Thyroid gland (tissue), 4 donors: ENCODE measurements at regions not wholly inside any gene's neighbourhood (a gene's known extent, or its start where the extent isn't known, plus 50 kb on each side); places are given as distances from the start of the nearest gene placed in this dataset.

ENCODE experiments used
- DNase-seq, 2 donors: peaks; one replicate each; pipeline ENCODE4 v3.0.0-alpha.2; 2019
- H3K27ac ChIP-seq, 3 donors: fragments of 200-600 bp; sonication (generic); 1 replicate in 2 of 3; 2 replicates in 1 of 3; pipeline ENCODE4 v1.5.1; 2016 to 2019; ENCODE audit warnings: mild to moderate bottlenecking in 1 of 3, moderate library complexity in 1 of 3
- H3K27me3 ChIP-seq: fragments of 200-600 bp; sonication (generic); one replicate; pipeline ENCODE4 v1.5.1; 2019
- H3K36me3 ChIP-seq, 2 donors: fragments of 200-600 bp; sonication (generic); one replicate each; pipeline ENCODE4 v1.5.1; 2016 to 2019
- H3K4me1 ChIP-seq, 2 donors: fragments of 200-600 bp; sonication (generic); one replicate each; pipeline ENCODE4 v1.5.1; 2017 to 2019
- H3K4me3 ChIP-seq, 3 donors: fragments of 200-600 bp; sonication (generic); replicated peaks in 1 of 3; 1 replicate in 2 of 3; 2 replicates in 1 of 3; pipeline ENCODE4 v1.5.1; 2016; ENCODE audit warnings: mild to moderate bottlenecking in 1 of 3
- H3K9me3 ChIP-seq: fragments of 200-600 bp; sonication (generic); one replicate; pipeline ENCODE4 v1.5.1; 2017
- POLR2A ChIP-seq, 2 donors: fragments of 450-650 bp; IDR thresholded peaks; one replicate each; pipeline ENCODE4 v1.6.1; 2017; ENCODE audit warnings: antibody characterized with exemption in 2 of 2, mild to moderate bottlenecking in 2 of 2, moderate library complexity in 1 of 2
- WGBS, 2 donors: methylation state at CpG; one replicate each; pipeline ENCODE4 v1.1.5; 2017; 5-methylcytosine and 5-hydroxymethylcytosine counted together
- intact Hi-C: fragments of 100-400 bp; cut with DNase I; formaldehyde crosslinking; loops from one replicate; pipeline ENCODE4 v1.15.1; 2023
- TF ChIP-seq, protein P1 (sequence below), 6 experiments: fragments of 200-600 bp in 3 of 6; fragments of 450-650 bp in 3 of 6; sonication (generic) in 3 of 6; IDR thresholded peaks; one replicate each; pipeline ENCODE4 v1.5.1; 2016 to 2019; ENCODE audit warnings: antibody characterized with exemption in 6 of 6, mild to moderate bottlenecking in 2 of 6, inconsistent platforms in 1 of 6, moderate library complexity in 1 of 6

DNA sequence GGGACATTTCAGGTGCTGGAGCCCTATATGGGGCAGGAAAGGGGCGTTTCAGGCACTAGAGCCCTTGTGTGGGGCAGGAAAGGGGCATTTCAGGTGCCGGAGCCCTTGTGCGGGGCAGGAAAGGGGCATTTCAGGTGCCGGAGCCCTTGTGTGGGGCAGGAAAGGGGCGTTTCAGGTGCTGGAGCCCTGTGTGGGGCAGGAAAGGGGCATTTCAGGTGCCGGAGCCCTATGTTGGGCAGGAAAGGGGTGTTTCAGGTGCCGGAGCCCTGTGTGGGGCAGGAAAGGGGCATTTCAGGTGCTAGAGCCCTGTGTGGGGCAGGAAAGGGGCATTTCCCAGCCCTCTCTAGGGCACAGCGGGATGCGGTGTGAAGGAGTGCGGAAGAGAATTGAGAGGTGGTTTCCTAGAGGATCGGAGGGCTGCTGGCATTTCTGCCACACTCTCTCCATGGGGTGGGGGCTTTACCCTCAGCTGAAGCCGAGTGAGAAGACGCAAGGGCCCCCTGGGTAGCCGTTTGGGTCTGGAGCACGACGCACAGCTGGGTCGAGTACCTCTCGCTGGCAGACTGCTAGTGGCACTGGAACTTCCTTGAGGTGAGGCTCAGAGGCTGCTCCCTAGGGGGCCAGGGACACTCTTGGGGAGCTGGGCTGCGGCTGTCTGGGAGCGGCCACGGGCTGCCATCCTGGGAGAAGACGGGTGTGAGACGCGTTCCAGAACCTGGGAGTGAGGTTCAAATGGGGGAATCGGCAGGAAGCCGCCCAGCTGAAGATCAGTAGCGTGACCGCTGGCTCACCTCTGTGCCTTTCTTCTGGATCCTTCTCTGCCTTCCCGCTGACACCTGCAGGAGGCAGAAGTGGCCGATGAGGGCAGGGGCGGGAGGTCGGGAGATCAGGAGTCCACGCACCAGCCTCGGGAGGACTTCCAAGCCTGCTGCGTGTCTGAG, 122.6 kb upstream of the IRX4 start:
- H3K4me1 ChIP-seq: peaks cover 0 to 9% of the 10 kb centered on the region in 2 donors
- H3K9me3 ChIP-seq: no peaks in the 10 kb centered on the region
- DNase-seq: no peak
- intact Hi-C loops: no loop called here
- TF ChIP-seq POLR2A (IDR thresholded peaks at IDR 0.05): no peak
- TF ChIP-seq, protein P1, sequence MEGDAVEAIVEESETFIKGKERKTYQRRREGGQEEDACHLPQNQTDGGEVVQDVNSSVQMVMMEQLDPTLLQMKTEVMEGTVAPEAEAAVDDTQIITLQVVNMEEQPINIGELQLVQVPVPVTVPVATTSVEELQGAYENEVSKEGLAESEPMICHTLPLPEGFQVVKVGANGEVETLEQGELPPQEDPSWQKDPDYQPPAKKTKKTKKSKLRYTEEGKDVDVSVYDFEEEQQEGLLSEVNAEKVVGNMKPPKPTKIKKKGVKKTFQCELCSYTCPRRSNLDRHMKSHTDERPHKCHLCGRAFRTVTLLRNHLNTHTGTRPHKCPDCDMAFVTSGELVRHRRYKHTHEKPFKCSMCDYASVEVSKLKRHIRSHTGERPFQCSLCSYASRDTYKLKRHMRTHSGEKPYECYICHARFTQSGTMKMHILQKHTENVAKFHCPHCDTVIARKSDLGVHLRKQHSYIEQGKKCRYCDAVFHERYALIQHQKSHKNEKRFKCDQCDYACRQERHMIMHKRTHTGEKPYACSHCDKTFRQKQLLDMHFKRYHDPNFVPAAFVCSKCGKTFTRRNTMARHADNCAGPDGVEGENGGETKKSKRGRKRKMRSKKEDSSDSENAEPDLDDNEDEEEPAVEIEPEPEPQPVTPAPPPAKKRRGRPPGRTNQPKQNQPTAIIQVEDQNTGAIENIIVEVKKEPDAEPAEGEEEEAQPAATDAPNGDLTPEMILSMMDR (IDR thresholded peaks at IDR 0.05): no peak
- 70 to 74% methylated on average over 27 to 35 of the region's 35 CpGs for WGBS, 2 donors
- no peak overlapping the region for H3K27ac ChIP-seq
- H3K36me3 ChIP-seq: no peaks in the 10 kb centered on the region
- H3K27me3 ChIP-seq: no peaks in the 10 kb centered on the region
- H3K4me3 ChIP-seq: no peak overlapping the region

DNA sequence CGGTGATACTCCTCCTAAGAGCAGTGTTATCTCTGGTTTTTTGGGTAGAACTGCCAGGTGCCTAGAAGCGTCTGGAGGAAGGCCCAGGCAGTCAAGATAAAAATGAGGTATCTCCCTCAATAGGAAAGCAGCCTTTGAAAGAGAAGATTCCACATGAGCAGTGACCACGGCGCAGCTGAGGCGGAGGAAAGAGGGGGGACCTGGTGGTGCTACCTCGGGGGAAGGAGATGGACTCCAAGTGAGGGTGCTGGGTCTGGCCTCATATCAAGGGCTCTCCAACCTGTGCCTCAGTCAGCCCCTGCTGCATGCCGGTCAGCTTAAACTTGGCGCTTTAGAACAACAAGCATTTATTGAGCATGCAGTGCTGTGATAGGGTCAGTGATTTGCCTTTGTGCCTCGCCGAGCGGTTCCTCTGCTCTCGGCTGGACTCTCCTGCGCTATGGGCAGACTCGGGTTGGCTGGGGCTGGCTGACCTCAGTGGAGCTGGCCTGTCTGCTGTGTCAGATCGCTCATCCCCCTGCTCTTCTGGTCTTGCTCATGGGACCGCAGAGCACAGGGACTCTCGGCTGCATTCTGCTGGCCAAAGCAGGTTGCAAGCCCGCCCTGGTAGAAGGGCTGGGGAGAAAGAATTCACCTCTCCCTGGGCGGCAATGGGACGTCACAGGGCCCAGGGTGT, 121.1 kb upstream of the IRX4 start:
- Histone ChIP-seq H3K27ac (no peak overlapping the region), H3K27me3 (no peaks in the 10 kb centered on the region), H3K9me3 (no peaks in the 10 kb centered on the region), H3K36me3 (no peaks in the 10 kb centered on the region), H3K4me3 (no peak overlapping the region), H3K4me1 (peaks cover 0 to 9% of the 10 kb centered on the region in 2 donors)
- no peak for TF ChIP-seq POLR2A (IDR thresholded peaks at IDR 0.05)
- TF ChIP-seq, protein P1 (IDR thresholded peaks at IDR 0.05): no peak
- intact Hi-C loops: no loop called here
- no peak for DNase-seq
- WGBS, 2 donors: 81 to 82% methylated on average over 12 to 14 of the region's 20 CpGs

DNA sequence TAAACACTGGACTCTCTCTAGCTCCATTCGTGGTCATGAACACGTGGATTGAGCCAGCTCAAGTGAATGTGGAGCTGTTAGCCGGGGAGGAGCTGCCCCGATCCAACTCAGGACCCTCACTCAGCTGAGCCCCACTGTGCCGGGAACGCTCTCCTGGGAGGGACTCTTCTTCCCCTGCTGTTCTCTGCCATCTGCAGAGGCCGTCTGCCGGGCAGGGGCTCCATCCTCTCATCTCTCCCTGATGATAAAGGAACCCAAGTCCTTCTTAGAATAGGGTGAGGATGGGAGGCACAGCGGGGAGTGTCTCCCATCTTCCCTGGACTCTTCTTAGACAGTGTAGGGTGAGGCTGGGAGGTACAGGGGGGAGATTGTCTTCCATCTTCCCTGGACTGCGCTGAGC, 120.5 kb upstream of the IRX4 start:
- no peak overlapping the region for H3K27ac ChIP-seq
- no peak for DNase-seq
- H3K27me3 ChIP-seq: no peaks in the 10 kb centered on the region
- peaks cover 0 to 6% of the 10 kb centered on the region in 2 donors for H3K4me1 ChIP-seq
- intact Hi-C loops: no loop called here
- 85 to 91% methylated on average over 10 of the region's 10 CpGs for WGBS, 2 donors
- TF ChIP-seq POLR2A (IDR thresholded peaks at IDR 0.05): no peak
- TF ChIP-seq, protein P1 (IDR thresholded peaks at IDR 0.05): no peak
- H3K4me3 ChIP-seq: no peak overlapping the region
- no peaks in the 10 kb centered on the region for H3K9me3 ChIP-seq
- H3K36me3 ChIP-seq: no peaks in the 10 kb centered on the region

DNA sequence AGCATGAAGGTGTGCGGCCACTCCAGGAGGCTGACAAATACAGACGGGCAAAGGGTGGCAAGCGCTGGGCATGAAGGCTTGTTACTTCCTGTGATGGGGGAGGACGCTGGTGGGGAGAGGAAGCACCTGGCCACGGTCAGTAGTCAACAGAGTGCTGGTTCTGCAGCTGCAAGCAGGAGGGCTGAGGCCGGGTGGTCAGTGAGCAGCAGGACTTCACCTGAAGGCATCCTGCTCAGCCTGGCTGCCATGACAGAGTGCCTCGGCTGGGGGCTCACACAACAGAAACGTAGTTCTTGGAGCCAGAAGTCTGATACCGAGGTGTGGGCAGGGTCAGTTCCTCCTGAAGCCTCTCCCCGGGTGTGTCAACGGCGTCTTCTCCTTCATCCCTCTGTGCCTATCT, 118.6 kb upstream of the IRX4 start:
- H3K9me3 ChIP-seq: no peaks in the 10 kb centered on the region
- no peaks in the 10 kb centered on the region for H3K4me1 ChIP-seq
- H3K27me3 ChIP-seq: no peaks in the 10 kb centered on the region
- TF ChIP-seq, protein P1 (IDR thresholded peaks at IDR 0.05): no peak
- no peak for TF ChIP-seq POLR2A (IDR thresholded peaks at IDR 0.05)
- intact Hi-C loops: no loop called here
- DNase-seq: no peak
- no peak overlapping the region for H3K27ac ChIP-seq
- WGBS, 2 donors: 65 to 66% methylated on average over 10 to 12 of the region's 12 CpGs
- H3K4me3 ChIP-seq: no peak overlapping the region
- H3K36me3 ChIP-seq: no peaks in the 10 kb centered on the region

DNA sequence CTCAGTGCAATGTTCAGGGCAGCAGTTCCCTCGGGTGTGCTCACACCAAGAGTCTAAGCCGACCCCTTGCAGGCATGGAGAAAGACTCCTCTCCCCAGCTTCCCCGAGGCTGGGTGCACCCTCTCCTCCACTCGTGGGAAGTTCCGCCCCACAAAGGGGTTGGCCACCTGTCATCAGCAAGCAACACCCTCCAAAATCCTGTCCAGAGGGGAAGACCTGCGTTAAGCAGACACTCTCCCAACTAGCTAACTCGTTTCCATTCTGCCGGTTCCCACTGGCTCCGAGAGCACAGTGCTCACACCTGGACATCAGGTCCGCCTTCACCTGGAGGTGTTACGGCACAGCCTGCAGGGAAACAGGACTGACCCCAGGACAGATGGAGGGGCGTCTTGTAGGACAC, 117.9 kb upstream of the IRX4 start:
- WGBS, 2 donors: 73 to 75% methylated on average over 11 to 12 of the region's 12 CpGs
- no peak for DNase-seq

More for the DNA sequence above, 117.9 kb upstream of the IRX4 start:
- Histone ChIP-seq H3K27me3 (no peaks in the 10 kb centered on the region), H3K36me3 (no peaks in the 10 kb centered on the region), H3K9me3 (no peaks in the 10 kb centered on the region), H3K27ac (no peak overlapping the region), H3K4me3 (no peak overlapping the region), H3K4me1 (no peaks in the 10 kb centered on the region)
- intact Hi-C loops: no loop called here
- no peak for TF ChIP-seq POLR2A (IDR thresholded peaks at IDR 0.05)
